Stimulated activated CD8-positive, alpha-beta memory T cell treated with anti-CD3 and anti-CD28 coated beads, Interleukin-12 subunit alpha, Interleukin-12 subunit beta, amount 100 ng/mL, for 24 hours (primary cell): ENCODE measurements at regions not wholly inside any gene's neighbourhood (a gene's known extent, or its start where the extent isn't known, plus 50 kb on each side); places are given as distances from the start of the nearest gene placed in this dataset.
"Not testable (repeated sequence)": the region's sequence is repeated elsewhere in the genome, so short reads cannot be mapped to it uniquely, and the experiment has no call there.

Source experiments
- DNase-seq: peaks from one replicate; pipeline ENCODE4 v3.0.0-alpha.2; 2020; ENCODE audit errors: extremely low read depth

DNA sequence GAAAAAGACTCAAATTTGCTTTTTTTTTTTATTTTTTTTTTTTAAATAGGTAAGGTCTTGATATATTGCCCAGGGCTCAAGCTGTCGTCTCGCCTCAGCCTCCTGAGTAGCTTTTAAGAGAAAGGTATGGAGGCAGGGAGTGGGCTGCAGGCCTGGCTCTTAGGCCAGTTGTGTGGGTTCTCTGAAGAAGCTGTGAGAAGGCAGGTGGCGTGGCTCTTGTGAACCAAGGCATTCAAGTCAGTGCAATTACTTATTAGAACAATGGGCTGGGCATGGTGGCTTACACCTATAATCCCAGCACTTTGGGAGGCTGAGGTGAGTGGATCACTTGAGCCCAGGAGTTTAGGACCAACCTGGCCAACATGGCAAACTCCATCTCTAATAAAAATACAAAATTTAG is 244.0 kb upstream of the SFRP2 start:
- no peak for DNase-seq

DNA sequence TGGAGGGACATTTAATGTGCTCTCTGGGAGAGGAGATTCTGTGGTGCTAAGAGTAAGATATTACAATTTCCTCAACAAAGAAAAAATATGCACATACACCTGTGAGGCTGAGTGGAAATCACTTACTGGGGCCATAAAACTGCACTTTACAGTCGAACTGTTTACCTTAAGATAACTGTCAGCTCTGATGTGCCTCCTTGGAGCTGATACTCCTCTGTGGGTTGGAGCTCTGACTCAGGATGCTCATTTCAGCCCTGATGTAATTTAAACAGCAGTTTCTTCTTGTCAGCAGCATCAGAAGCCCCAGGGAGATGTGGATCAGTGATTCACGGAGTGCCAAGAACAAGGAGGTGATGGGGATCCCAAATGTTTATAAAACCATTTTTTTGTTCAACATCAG is 241.9 kb upstream of the SFRP2 start:
- DNase-seq = no peak

DNA sequence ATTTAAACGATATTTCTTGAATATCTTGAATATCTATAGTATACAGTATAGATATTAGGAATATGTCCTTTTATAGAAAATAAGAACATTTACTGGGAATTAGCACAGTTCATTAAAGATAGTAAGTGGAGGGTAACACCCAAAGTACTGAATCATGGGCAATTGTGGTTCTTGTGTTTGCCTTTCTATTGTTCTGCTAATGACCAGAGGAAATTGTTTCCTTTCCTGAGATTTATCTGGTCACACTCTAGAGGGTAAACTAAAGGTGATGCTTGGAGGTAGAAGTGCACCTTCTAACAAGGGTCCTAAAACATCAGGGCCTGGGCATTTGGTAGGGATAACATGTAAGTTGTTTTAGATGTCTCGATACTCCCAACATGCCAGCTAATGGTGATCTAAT is 241.3 kb upstream of the SFRP2 start:
- DNase-seq = no peak

DNA sequence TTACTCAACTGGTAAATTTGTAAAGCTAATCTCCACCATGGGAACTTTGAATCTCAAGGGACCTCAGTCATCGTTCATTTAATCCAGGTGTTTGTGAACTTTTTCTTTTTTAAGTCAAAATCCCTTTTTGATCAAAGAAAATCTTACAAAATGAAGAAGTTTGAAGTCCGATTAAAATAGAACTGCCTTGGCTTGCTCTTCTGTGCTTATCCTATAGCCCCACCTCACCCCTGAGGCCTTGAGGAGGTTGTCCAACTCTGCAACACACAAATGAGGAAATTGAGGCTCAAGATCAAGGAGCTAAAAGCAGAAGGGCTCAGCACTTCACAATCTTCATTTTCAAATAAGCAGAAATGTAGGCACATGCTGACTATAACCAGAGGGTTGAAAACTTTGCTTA is 240.3 kb upstream of the SFRP2 start:
- no peak for DNase-seq

DNA sequence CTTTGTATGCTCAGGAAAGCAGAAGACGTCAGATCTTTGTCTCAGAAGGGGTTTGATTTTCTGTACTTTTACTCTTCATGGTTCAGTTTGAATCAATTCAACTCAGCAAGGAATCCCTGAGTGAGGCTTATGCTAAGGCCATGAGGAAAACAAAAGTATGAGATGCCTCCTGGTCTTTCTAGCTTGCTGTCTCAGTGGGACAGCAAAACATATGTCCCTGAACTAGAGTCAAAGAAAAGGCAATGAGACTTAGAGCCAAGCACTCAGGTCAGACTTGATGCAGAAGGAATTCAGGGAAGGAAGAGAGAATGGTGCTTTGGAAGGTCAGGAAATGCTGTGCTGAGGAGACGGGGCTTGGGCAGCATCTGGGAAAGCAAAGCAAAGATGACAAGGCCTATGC is 236.2 kb upstream of the SFRP2 start:
- DNase-seq = no peak

DNA sequence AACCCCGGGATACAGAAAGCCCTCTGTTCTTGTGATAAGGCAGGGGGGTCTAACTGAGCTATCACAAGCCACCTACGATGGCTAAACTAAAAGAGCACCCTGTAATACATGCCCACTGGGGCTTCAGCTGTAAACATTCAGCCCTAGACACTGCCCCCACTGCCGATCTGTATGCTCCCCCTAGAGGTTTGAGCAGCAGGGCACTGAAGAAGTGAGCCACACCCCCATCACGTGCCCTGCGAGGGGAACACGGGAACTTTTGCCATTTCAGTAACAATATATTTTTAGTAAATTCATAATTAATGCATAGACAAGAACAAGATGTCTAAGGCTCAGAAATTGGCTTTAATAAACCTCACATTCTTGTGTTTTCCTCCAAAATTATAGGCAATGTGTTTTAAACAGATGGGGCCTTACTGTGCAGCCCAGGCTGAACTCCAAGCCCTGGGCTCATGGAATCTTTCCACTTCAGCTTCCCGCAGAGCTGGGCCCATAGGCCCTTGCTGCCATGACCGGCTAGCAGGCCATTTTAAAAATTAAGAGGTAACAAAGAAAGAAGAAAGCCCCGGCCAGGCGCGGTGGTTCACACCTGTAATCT is 235.3 kb upstream of the SFRP2 start:
- DNase-seq = no peak

DNA sequence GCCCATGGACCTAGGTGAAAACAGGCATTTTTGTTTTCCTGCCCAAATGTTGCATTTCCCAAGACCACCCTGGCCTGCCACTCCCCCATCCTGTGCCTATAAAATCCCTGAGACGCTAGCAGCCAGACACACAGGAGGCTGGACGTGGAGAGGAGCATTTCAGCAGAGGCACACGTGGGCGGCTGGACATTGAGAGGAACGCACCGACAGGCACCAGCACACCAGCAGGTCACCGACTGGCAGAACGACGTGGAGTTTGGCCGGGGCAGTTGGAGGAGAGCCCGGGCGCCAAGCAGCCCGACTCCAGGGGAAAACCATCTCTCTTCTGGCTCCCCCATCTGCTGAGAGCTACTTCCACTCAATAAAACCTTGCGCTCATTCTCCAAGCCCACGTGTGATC is 234.8 kb upstream of the SFRP2 start:
- DNase-seq = not testable (repeated sequence)

DNA sequence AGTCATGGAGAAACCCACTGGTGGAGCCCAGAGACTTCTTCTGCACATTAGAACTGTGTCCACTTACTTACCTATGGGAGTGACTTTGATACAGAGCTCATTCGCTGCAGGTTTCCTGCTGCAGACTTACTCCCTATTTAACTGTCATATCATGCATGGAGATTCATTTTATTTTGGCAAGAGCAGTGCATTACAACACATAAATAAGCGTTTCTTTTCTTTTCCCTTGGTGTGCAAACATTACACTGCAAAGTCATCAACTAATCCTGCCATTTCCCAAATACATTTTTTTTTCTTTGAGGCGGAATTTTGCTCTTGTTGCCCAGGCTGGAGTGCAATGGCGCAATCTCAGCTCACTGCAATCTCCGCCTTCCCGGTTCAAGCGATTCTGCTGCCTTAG is 230.9 kb upstream of the SFRP2 start:
- DNase-seq = no peak

DNA sequence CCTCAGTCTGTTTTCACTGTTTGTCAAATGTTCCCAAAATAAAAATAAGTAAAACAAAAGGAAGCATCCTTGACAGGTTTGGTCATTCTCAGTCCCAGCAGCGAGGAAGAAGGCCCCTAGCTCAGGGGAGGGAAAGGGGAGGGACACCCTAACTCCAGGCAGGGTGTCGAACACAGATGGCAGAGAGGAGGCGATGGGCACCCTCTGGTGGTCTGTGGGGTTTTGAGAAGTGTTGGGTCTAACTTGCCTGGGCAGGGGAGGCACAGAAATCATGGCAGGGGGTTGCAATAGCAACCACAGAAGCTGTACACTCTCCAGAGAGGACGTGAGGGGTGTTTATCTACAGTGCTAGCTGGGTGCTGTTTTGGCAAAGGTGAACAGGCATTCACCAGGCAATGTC is 229.8 kb upstream of the SFRP2 start:
- no peak for DNase-seq

DNA sequence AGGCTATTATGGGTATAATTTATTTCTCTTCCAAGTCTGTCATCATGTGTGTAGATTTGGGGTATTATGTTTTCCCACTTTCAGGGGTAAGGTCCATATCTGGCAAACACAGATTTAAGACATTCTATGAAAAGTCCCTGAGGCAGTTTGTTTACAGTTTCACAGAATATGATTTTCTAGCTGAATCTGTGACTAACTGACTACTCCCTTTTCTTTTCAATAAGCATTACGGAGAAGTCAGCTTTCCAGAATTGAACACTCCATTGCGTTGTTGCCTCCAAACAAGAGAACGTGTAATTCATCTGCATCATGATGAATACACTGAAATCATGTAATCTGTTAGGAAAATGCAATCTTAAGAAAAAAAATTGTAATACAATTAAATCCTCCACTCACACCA is 226.7 kb upstream of the SFRP2 start:
- DNase-seq = no peak

DNA sequence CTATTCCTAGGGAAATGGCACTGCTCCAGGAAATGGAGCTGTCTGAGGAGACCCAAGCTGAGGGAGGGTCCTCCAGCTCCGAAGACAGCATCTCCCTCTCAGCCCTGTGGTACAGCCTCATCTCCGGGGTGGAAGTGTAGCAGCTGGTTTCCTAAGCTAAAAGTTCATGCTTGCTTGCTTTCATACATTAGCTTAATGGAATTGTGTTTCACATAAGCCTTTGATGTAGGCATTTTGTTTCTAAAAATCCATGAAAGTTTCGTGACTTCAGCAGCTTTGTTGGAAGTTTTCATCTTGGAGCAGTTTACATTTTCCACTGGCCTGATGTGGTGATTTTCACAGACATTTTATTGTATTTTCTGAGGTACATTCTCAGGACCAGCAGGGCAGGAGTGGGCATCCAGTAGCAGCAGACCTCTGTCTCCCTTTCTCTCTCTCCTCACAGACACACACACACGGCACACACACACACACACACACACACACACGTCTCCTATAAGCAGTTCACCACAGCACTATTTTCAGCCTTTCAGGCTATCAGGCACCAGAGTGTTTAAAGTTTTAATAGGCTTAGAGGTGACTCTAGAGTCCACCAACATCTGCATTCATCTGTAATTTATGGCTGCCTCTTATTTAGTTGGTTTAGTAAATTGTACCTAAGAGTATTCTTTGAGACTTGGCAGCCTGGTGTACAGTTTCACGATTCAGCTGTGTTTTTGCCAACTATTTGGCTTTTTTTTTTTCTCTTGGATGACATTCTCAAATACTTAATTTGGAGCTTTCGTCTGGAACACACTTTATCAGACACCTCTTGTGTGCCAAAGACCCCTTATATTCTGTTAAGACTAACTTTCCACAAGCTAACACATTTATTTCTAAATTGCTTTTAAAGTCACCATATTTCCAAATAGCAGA is 225.8 kb upstream of the SFRP2 start:
- no peak for DNase-seq

DNA sequence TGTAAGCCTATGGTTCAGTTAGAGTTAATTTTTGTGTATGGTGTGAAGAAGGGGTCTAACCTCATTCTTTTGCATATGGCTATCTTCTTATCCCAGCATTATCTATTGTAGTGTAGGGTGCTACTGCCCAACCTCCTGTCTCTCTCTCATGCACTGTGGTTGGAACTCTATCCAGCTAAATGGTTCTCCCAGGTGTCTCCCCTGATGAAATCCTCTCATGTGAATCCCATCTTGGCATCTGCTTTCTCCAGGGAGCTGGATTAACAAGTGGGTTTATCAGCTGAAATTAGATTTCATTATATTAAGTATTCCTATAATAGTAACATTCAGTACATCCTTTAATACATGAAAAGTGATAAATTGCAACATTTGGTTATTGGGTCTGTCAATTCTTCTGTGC is 224.7 kb upstream of the SFRP2 start:
- DNase-seq = no peak

DNA sequence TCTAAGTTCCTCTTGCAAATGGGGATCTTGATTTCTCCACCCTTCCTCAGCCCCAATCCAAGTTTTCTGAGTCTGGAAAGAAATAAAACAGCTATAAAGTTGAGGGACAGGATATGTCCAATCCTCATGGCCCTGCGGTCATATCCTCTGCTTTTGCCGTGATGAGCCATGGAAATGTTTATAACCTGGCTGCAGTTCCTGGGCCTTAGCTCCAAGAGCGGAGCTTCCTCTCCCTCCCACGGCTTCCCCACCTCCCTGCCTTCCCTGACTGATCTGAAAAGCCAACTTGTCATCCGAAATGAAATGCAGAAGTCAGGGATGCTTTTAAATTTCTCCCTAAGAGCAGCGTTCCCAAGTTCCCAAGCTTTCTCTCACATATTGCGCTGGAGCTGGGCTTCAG is 221.5 kb upstream of the SFRP2 start:
- DNase-seq = no peak

DNA sequence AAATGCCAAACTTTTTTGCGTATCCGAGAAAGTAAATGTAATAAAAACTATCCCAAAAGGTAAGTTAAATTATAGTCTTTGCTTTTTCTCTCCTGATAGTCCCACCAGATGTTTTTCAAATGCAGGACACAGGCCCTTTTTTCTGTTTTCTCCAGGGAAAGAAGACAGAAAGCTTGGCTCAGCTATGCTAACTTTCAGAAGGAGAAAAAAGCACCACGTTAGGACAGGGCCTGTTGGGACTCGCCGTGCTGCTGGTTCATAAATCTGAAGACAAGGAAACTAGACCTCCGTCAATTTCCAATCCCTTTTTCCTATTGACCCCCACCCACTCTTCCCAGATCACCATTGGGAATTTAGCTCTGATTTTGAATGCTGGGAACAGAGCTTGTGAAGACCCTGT is 220.9 kb upstream of the SFRP2 start:
- no peak for DNase-seq

DNA sequence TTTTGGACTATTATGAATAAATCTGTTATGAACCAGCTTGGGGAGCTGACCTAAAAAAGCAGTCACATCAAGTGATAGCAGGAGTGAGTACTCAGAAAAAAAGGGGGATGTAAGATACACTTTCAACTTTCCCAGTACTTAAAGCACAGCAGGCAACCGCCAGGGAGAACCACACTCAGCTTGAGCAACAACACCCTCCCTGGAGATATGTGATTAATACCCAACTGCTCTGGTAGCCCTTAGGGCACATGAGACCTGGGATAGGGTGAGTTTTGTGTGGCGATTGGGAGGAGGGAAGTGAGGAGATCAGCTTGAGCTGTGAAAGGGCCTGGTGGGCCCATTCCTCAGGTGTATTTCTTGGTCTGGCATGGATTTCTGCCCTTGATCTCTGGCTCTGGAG is 220.3 kb upstream of the SFRP2 start:
- DNase-seq = no peak

DNA sequence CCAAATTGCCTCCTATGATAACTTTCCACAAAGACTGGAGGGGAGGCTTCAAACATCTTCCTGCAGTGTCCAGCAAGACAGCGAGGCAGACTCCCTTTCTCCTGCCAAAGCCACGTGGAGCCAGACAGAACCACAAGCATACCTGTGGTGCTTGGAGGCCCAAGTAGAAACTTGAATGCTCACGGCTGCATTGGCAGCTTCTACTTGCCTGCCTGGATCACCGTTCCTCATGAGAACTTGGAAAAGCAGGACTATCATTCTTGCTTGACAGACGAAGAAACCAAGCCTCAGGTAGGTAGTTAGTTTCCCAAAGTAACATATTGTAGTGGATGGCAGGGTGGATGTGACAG is 216.3 kb upstream of the SFRP2 start:
- no peak for DNase-seq

DNA sequence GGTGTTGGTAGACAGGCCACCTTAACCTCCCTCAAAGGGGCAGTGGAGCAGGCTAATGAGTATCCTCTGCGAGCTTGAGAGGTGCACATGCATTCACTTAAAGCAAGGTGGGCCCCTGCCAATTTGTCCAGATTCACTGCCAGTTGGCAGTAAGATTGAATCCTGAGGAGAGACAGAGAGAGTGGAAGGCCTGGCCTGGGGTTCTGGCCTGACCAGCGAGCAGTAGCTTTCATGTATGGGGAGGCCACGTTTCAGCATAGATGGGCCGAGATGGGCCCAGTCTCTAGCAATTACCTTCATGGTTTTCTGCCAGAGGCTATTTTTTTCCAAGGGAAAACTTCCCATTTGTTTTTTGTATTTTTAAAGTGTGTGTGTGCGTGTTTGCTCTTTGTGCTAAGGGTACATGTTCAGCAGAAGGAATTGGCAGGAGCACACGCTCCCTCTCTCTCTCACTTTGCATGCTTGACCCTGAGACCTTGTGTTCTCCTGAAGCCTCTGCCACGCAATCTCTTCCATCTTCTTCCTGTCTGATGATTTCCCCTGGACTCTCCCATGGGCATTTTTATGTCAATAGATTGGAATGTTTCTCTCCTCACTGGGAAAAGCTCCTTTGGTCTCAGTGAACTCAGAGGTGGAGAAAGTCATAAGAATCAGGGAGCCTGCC is 215.8 kb upstream of the SFRP2 start:
- DNase-seq = no peak

DNA sequence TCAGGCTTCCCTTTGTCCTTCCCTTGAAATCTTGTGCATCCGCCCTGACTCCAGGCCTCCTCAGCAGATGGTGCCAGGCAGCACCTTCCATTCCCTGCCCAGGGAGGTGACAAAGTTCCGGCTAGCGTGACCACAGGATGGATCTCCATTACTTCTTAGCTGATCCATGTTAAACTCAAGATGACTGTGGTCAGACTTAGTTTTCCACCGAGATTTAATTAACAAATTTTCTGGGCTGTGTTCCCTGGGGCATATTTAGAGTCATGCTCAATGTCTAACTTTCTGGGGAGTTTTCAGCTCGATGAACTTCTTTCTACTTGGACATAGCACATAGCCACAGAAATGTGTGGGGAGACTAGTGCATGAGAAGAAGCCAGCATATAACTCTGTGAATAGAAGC is 215.1 kb upstream of the SFRP2 start:
- no peak for DNase-seq

DNA sequence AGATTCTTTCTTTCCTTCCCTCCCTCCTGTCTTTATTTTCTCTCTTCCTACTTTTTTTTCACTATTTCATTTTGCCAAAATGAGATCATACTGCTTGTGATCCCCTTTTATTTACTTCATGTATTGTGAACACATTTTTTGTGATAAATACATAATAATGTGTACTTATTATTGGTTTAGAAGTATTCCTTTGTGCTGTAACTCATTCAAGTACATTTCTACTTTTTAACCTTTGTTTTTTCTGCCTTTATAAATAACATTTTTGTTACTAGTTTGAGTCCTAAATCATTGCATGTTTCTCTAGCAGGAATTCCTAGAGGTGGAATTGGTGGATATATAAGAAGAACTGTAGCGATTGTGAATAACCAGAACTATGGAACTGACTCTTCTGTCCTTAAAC is 214.5 kb upstream of the SFRP2 start:
- no peak for DNase-seq

DNA sequence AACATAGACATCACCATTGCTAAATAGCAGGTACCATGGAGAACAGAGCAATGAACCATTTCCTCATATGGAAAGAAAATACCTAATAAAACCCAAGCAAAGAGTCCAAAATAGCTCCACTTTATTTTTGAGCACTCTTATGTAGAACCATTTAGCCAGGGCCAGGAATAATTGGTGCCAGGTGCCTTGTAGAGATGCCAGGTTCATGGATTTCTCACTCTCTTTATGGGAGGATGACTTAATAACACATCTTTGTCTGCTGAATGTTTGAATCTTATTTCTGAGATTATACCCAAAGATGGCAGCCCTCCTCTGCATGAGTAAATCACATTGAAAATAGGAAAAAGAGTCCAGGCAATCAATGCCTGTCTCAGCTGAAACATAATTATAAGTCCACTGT is 212.3 kb upstream of the SFRP2 start:
- no peak for DNase-seq

DNA sequence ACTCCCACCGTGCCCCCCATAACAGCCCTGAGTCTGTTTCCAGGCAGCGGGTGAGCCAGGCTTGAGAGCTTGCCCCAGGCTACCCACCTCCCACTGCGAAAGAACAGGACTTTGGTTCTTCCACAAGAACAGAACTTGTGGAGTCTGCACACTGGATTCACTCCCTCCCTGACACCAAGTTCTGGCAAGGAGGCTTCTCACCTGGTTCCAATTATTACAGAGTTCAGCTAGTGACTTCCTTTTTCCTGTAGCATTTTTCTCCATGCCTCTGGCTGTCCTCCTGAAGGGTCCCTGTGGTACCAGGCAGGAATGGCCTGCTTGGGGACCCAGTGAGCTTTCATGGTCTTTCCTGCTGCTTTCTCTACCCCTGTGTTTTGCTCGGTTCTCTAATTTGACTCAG is 208.6 kb upstream of the SFRP2 start:
- DNase-seq = no peak

DNA sequence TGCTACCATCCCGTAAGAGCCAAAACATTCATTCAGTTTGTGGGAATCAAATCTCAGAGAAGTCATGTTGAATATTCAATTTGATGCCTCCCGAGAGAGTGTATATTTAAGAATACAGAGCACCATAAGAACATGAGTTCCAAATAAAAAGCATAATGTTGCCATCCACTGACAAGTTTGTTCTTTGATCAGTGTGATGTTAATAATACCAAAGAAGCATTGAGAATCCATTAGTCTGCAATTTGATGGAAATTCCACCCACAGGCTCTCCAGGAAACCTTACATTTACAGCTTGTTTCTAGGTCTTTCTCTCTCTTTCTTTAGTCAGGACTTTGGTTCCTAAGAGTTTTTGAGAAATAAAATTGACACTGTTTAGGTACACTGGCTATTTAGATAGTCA is 200.6 kb upstream of the SFRP2 start:
- no peak for DNase-seq
